ENCODE measurements at regions not wholly inside any gene's neighbourhood (a gene's known extent, or its start where the extent isn't known, plus 50 kb on each side); places are given as distances from the start of the nearest gene placed in this dataset.

DNA sequence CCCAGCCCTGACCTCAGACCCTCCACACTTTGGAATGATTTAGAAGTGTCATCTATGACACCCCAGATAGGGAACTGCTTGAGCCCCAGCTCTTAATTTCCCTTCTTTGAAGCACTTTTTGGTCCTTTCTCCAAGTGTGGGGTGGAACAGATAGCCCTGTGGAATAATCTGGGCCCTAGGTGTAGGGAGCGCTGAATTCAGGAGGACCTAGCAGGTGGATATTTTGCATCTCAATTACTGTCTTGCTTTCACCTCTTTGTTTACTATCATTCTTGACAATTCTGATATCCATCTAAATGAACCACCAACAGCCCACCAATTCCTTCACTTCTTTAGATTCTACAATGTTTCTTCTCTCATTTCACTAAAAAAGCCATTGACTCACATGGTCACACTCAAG is 850.4 kb downstream of the KCNJ2 start:
- TF ChIP-seq CTCF (conservative IDR thresholded peaks at IDR 0.05; ENCODE audit: low read depth, low read length) = no peak
- no peak for TF ChIP-seq EZH2phosphoT487 (IDR thresholded peaks at IDR 0.05; ENCODE audit: borderline replicate concordance, low read length)
